ENCODE measurements at regions not wholly inside any gene's neighbourhood (a gene's known extent, or its start where the extent isn't known, plus 50 kb on each side); places are given as distances from the start of the nearest gene placed in this dataset.
A peak's percentile ranks its signal among the peaks of the same experiment; 100 is the strongest.

DNA sequence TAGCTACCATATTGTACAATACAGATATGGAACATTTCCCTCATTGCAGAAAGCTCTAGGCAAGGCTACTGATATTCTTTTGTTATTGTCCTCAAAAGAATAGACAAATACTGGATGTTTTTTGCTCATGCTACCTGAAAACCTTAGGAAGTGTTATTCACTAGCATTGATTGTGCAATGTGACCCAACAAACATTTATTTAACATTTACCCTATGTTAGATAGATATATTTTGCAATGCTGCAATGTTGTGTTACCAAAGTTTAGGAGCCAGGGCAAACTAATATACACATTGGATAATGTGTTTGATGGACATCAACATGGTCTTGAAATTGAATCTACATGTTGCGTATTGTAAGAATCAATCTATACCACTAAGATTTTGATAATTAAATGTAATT lies 112.8 kb upstream of the CREB5 start:
- Histone ChIP-seq H3K36me3 (ENCODE audit: insufficient read depth) (no peaks in the 10 kb centered on the region), H3K4me3 (ENCODE audit: low read depth, low read length) (no peak overlapping the region), H3K27ac (ENCODE audit: low read depth) (no peak overlapping the region), H3K4me1 (ENCODE audit: insufficient read depth) (no peaks in the 10 kb centered on the region)
- 100% methylated on average over 1 of the region's 1 CpG for WGBS
- no peak for DNase-seq (ENCODE audit: extremely low spot score)

DNA sequence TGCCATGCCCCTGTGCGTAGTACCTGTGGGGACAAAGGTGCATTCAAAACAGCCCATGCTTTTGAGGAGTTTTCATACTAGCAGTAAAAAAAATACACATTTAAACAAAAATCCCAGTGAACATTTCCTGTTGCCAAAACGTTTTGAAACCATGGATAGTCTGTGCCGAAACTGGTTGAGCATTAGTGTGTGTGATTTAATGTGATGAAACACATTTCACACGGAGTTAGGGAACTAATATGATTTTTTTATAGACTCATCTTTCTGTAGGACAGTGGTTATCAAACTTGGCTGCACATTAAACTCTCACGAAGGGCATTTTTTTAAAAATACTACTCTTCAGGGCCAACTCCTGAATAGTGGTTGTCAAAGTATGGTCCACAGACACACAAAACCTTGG lies 111.8 kb upstream of the CREB5 start:
- Histone ChIP-seq H3K27ac (ENCODE audit: low read depth) (no peak overlapping the region), H3K4me3 (ENCODE audit: low read depth, low read length) (no peak overlapping the region), H3K36me3 (ENCODE audit: insufficient read depth) (no peaks in the 10 kb centered on the region), H3K4me1 (ENCODE audit: insufficient read depth) (no peaks in the 10 kb centered on the region)
- WGBS: 65% methylated on average over 5 of the region's 5 CpGs
- no peak for DNase-seq (ENCODE audit: extremely low spot score)

DNA sequence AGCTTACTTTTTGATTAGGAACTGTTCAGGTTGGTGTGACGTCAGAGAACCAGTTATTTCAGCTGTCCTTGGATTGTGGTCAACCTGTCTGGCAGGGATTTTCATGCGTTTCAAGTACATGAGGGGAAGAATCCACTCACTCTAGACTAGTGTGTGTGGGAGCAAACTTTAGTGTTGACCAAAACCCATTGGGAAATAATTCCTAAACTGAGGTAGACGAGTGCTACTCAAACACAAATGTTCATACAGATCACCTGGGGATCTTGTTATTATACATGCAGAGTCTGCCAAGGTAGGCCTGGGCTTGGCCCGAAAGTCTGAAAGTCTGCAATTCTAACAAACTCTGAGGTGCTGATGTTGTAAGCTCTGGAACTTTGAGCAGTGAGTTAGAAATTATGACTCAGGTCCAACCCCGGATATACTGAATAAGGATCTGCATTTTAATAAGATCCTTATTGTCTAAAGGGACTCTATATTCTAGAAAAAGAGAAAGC lies 111.1 kb upstream of the CREB5 start:
- no peak overlapping the region for H3K4me3 ChIP-seq (ENCODE audit: low read depth, low read length)
- DNase-seq (ENCODE audit: extremely low spot score): no peak
- no peak overlapping the region for H3K27ac ChIP-seq (ENCODE audit: low read depth)
- H3K4me1 ChIP-seq (ENCODE audit: insufficient read depth): no peaks in the 10 kb centered on the region
- WGBS: 73% methylated on average over 5 of the region's 5 CpGs
- no peaks in the 10 kb centered on the region for H3K36me3 ChIP-seq (ENCODE audit: insufficient read depth)

- Histone ChIP-seq H3K36me3 (ENCODE audit: insufficient read depth) (no peaks in the 10 kb centered on the region), H3K4me1 (ENCODE audit: insufficient read depth) (no peaks in the 10 kb centered on the region), H3K27ac (ENCODE audit: low read depth) (no peak overlapping the region), H3K4me3 (ENCODE audit: low read depth, low read length) (no peak overlapping the region)
- no peak for DNase-seq (ENCODE audit: extremely low spot score)
Observed at GRCh38 chr7:28304290-28304689, 108.0 kb upstream of the CREB5 start.

- H3K4me3 ChIP-seq (ENCODE audit: low read depth, low read length): no peak overlapping the region
- H3K36me3 ChIP-seq (ENCODE audit: insufficient read depth): no peaks in the 10 kb centered on the region
- no peaks in the 10 kb centered on the region for H3K4me1 ChIP-seq (ENCODE audit: insufficient read depth)
- WGBS: 66% methylated on average over 4 of the region's 4 CpGs
- no peak for DNase-seq (ENCODE audit: extremely low spot score)
- no peak overlapping the region for H3K27ac ChIP-seq (ENCODE audit: low read depth)
Observed at GRCh38 chr7:28309704-28310459, 102.4 kb upstream of the CREB5 start.

GRCh38 chr7:28310460-28310848 lies 101.9 kb upstream of the CREB5 start:
- 73% methylated on average over 6 of the region's 6 CpGs for WGBS
- DNase-seq (ENCODE audit: extremely low spot score): no peak
- Histone ChIP-seq H3K4me3 (ENCODE audit: low read depth, low read length) (no peak overlapping the region), H3K36me3 (ENCODE audit: insufficient read depth) (no peaks in the 10 kb centered on the region), H3K4me1 (ENCODE audit: insufficient read depth) (no peaks in the 10 kb centered on the region), H3K27ac (ENCODE audit: low read depth) (no peak overlapping the region)

GRCh38 chr7:28311670-28312069 lies 100.6 kb upstream of the CREB5 start:
- whole genome bisulfite sequencing: 85% methylated on average over 12 of the region's 12 CpGs
- no peak for DNase-seq (ENCODE audit: extremely low spot score)
- H3K4me1 ChIP-seq (ENCODE audit: insufficient read depth): no peaks in the 10 kb centered on the region
- no peaks in the 10 kb centered on the region for H3K36me3 ChIP-seq (ENCODE audit: insufficient read depth)
- H3K27ac ChIP-seq (ENCODE audit: low read depth): no peak overlapping the region
- H3K4me3 ChIP-seq (ENCODE audit: low read depth, low read length): no peak overlapping the region

- H3K4me1 ChIP-seq (ENCODE audit: insufficient read depth): no peaks in the 10 kb centered on the region
- WGBS: 86% methylated on average over 6 of the region's 6 CpGs
- no peak overlapping the region for H3K27ac ChIP-seq (ENCODE audit: low read depth)
- no peak overlapping the region for H3K4me3 ChIP-seq (ENCODE audit: low read depth, low read length)
- no peaks in the 10 kb centered on the region for H3K36me3 ChIP-seq (ENCODE audit: insufficient read depth)
- DNase-seq (ENCODE audit: extremely low spot score): no peak
Observed at GRCh38 chr7:28312948-28313347, 99.4 kb upstream of the CREB5 start.

DNA sequence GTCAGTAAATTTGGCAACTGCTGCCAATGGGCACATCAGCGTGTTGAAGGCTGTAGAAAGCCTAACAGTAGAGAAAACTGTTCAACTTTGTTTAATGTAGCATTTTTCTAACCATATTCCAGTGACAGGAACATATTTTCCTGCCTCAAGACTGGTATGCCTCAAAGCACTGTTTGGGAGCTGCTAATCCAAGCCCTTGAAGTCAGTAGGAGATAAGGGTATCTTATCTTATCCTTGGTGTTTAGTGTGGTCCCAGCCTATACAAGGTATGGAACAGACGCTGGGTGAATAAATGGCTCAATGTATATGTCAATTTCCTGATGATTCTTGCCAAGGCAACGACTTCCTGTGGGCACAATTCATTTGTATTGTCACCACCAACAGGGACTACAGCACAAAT lies 97.5 kb upstream of the CREB5 start:
- Histone ChIP-seq H3K4me3 (ENCODE audit: low read depth, low read length) (no peak overlapping the region), H3K4me1 (ENCODE audit: insufficient read depth) (no peaks in the 10 kb centered on the region), H3K27ac (ENCODE audit: low read depth) (no peak overlapping the region), H3K36me3 (ENCODE audit: insufficient read depth) (no peaks in the 10 kb centered on the region)
- WGBS: 29% methylated on average over 3 of the region's 3 CpGs
- no peak for DNase-seq (ENCODE audit: extremely low spot score)

GRCh38 chr7:28315565-28316410 lies 96.5 kb upstream of the CREB5 start:
- H3K4me1 ChIP-seq (ENCODE audit: insufficient read depth): no peaks in the 10 kb centered on the region
- peak; percentile 23 for DNase-seq (ENCODE audit: extremely low spot score)
- H3K4me3 ChIP-seq (ENCODE audit: low read depth, low read length): no peak overlapping the region
- 17% methylated on average over 16 of the region's 16 CpGs for WGBS
- no peaks in the 10 kb centered on the region for H3K36me3 ChIP-seq (ENCODE audit: insufficient read depth)
- H3K27ac ChIP-seq (ENCODE audit: low read depth): no peak overlapping the region

GRCh38 chr7:28316489-28316888 lies 95.8 kb upstream of the CREB5 start:
- Histone ChIP-seq H3K4me1 (ENCODE audit: insufficient read depth) (no peaks in the 10 kb centered on the region), H3K36me3 (ENCODE audit: insufficient read depth) (no peaks in the 10 kb centered on the region), H3K4me3 (ENCODE audit: low read depth, low read length) (no peak overlapping the region), H3K27ac (ENCODE audit: low read depth) (no peak overlapping the region)
- no peak for DNase-seq (ENCODE audit: extremely low spot score)
- WGBS: 66% methylated on average over 3 of the region's 3 CpGs

GRCh38 chr7:28318101-28318762 lies 94.1 kb upstream of the CREB5 start:
- Histone ChIP-seq H3K4me3 (ENCODE audit: low read depth, low read length) (no peak overlapping the region), H3K36me3 (ENCODE audit: insufficient read depth) (no peaks in the 10 kb centered on the region), H3K27ac (ENCODE audit: low read depth) (no peak overlapping the region), H3K4me1 (ENCODE audit: insufficient read depth) (no peaks in the 10 kb centered on the region)
- DNase-seq (ENCODE audit: extremely low spot score): no peak
- WGBS: 80% methylated on average over 3 of the region's 3 CpGs

GRCh38 chr7:28323833-28324232 lies 88.5 kb upstream of the CREB5 start:
- Histone ChIP-seq H3K36me3 (ENCODE audit: insufficient read depth) (no peaks in the 10 kb centered on the region), H3K27ac (ENCODE audit: low read depth) (no peak overlapping the region), H3K4me1 (ENCODE audit: insufficient read depth) (no peaks in the 10 kb centered on the region), H3K4me3 (ENCODE audit: low read depth, low read length) (no peak overlapping the region)
- 90% methylated on average over 7 of the region's 7 CpGs for WGBS
- no peak for DNase-seq (ENCODE audit: extremely low spot score)

- WGBS: 73% methylated on average over 2 of the region's 2 CpGs
- H3K4me3 ChIP-seq (ENCODE audit: low read depth, low read length): no peak overlapping the region
Observed at GRCh38 chr7:28328146-28328545, 84.2 kb upstream of the CREB5 start.

More at GRCh38 chr7:28328146-28328545, 84.2 kb upstream of the CREB5 start:
- no peak overlapping the region for H3K27ac ChIP-seq (ENCODE audit: low read depth)
- H3K36me3 ChIP-seq (ENCODE audit: insufficient read depth): no peaks in the 10 kb centered on the region
- H3K4me1 ChIP-seq (ENCODE audit: insufficient read depth): no peaks in the 10 kb centered on the region
- DNase-seq (ENCODE audit: extremely low spot score): no peak
